ENCODE measurements at regions not wholly inside any gene's neighbourhood (a gene's known extent, or its start where the extent isn't known, plus 50 kb on each side); places are given as distances from the start of the nearest gene placed in this dataset.

DNA sequence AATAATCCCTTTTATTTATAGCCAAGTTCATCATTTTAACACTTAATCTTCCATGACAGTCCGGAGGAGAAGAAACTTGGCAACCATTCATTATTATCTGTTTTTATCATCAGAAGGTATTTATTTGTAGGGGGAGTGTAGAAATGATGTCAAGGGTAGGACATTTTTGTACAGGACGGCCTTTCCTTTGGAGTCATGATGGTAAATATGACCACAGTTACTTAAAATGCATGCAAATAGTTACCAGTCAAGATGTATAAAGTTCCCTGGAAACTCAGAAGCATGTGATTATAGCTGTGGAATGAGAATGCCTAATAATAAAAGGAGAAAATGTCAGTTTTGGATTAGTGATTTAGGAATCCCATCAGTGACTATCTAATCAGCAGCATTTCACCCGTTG is 183.1 kb upstream of the PRPS1L1 start:
- peaks cover 0 to 14% of the 10 kb centered on the region in 2 donors for H3K4me1 ChIP-seq (replicated peaks in 1 of 2)
- no peak for DNase-seq
- H3K4me3 ChIP-seq = no peak overlapping the region
- H3K36me3 ChIP-seq (replicated peaks in 1 of 2) = no peaks in the 10 kb centered on the region
- H3K9me3 ChIP-seq (replicated peaks in 1 of 3) = no peaks in the 10 kb centered on the region
- no peaks in the 10 kb centered on the region for H3K27me3 ChIP-seq
- H3K27ac ChIP-seq = no peak overlapping the region
- WGBS, 4 donors = 53 to 57% (median 55%) methylated on average over 3 of the region's 3 CpGs
- TF ChIP-seq POLR2A (IDR thresholded peaks at IDR 0.05) = no peak
- TF ChIP-seq, protein P1, sequence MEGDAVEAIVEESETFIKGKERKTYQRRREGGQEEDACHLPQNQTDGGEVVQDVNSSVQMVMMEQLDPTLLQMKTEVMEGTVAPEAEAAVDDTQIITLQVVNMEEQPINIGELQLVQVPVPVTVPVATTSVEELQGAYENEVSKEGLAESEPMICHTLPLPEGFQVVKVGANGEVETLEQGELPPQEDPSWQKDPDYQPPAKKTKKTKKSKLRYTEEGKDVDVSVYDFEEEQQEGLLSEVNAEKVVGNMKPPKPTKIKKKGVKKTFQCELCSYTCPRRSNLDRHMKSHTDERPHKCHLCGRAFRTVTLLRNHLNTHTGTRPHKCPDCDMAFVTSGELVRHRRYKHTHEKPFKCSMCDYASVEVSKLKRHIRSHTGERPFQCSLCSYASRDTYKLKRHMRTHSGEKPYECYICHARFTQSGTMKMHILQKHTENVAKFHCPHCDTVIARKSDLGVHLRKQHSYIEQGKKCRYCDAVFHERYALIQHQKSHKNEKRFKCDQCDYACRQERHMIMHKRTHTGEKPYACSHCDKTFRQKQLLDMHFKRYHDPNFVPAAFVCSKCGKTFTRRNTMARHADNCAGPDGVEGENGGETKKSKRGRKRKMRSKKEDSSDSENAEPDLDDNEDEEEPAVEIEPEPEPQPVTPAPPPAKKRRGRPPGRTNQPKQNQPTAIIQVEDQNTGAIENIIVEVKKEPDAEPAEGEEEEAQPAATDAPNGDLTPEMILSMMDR (IDR thresholded peaks at IDR 0.05) = no peak
- intact Hi-C loops (cut with DNase I) = no loop called here

DNA sequence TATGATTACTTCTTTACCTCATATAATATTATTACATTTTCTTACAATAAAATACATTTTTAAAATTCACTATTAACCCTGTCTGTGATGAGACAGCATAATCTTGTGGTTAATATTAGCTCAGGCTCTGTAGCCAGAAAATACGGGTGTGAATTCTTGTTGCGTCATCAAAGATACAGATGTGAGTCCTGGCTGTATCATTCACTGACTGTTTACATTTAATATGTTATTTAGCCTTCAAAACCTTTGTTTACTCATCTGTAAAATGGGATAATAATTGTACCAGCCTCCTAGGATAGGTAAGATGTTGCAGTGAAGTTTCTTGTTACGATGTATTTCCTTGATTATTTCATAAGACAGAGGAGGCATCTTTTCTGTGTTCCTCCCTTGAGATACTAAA is 184.7 kb upstream of the PRPS1L1 start:
- H3K36me3 ChIP-seq (replicated peaks in 1 of 2) = no peaks in the 10 kb centered on the region
- H3K9me3 ChIP-seq (replicated peaks in 1 of 3) = no peaks in the 10 kb centered on the region
- WGBS, 4 donors = 67 to 75% (median 73%) methylated on average over 3 of the region's 3 CpGs
- peak overlapping the region in 1 of 5 donors; percentile 4 for H3K27ac ChIP-seq
- H3K4me3 ChIP-seq = no peak overlapping the region
- peaks cover 0 to 14% of the 10 kb centered on the region in 2 donors for H3K4me1 ChIP-seq (replicated peaks in 1 of 2)
- TF ChIP-seq, protein P1 (IDR thresholded peaks at IDR 0.05) = no peak
- TF ChIP-seq POLR2A (IDR thresholded peaks at IDR 0.05) = no peak
- DNase-seq = no peak
- intact Hi-C loops (cut with DNase I) = no loop called here
- H3K27me3 ChIP-seq = no peaks in the 10 kb centered on the region

DNA sequence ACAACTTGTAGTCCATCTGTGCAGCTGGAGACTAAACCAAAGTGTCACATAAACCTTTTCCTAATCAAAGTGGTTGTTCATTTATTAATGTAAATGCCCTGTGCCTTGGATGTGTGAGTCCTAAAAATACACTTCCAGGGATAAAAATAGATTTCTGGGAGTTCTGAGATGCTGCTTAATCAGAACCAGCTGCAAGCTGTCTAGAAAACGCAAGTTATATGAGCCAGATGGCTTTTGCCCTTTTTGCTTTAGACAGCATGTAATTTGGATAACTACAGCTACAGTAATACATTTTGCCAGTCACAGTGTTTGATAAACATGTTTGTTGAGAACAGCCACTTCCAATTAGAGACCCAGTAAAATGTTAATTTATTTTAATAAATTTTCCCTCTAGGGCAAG is 185.1 kb upstream of the PRPS1L1 start:
- DNase-seq = no peak
- no peak overlapping the region for H3K4me3 ChIP-seq
- no peaks in the 10 kb centered on the region for H3K9me3 ChIP-seq (replicated peaks in 1 of 3)
- H3K27me3 ChIP-seq = no peaks in the 10 kb centered on the region
- H3K4me1 ChIP-seq (replicated peaks in 1 of 2) = peaks cover 0 to 14% of the 10 kb centered on the region in 2 donors
- no peak for TF ChIP-seq POLR2A (IDR thresholded peaks at IDR 0.05)
- TF ChIP-seq, protein P1 (IDR thresholded peaks at IDR 0.05) = no peak
- no peaks in the 10 kb centered on the region for H3K36me3 ChIP-seq (replicated peaks in 1 of 2)
- 20 to 29% (median 23%) methylated on average over 1 of the region's 1 CpG for WGBS, 4 donors
- intact Hi-C loops (cut with DNase I) = no loop called here
- H3K27ac ChIP-seq = peak overlapping the region in 1 of 5 donors; percentile 4

DNA sequence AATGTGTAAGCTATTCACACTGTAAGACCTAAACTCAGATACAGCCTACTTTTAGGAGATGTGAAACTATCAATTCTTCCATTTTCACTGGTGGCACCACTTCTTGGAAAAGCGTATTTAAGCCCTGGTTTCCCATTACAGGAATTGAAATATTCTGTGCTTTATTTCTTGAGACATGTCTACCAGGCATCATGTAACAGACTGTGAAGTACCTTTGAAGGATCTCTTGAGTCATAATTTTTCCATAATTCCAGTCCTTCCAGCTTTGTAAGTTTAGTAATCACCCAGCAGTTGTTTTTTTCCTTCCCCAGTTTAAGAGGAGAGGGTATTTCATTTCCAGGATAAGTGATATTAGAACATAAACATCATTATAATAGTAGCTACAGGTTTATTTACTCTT is 186.0 kb upstream of the PRPS1L1 start:
- WGBS, 4 donors = 71 to 88% (median 76%) methylated on average over 1 of the region's 1 CpG
- TF ChIP-seq, protein P1 (IDR thresholded peaks at IDR 0.05) = no peak
- TF ChIP-seq POLR2A (IDR thresholded peaks at IDR 0.05) = no peak
- Histone ChIP-seq H3K27me3 (no peaks in the 10 kb centered on the region), H3K27ac (no peak overlapping the region), H3K9me3 (replicated peaks in 1 of 3) (no peaks in the 10 kb centered on the region), H3K4me1 (replicated peaks in 1 of 2) (peaks cover 0 to 14% of the 10 kb centered on the region in 2 donors), H3K36me3 (replicated peaks in 1 of 2) (no peaks in the 10 kb centered on the region), H3K4me3 (no peak overlapping the region)
- no peak for DNase-seq
- intact Hi-C loops (cut with DNase I) = no loop called here
